ENCODE measurements at regions not wholly inside any gene's neighbourhood (a gene's known extent, or its start where the extent isn't known, plus 50 kb on each side); places are given as distances from the start of the nearest gene placed in this dataset.
A peak's percentile ranks its signal among the peaks of the same experiment; 100 is the strongest.

DNA sequence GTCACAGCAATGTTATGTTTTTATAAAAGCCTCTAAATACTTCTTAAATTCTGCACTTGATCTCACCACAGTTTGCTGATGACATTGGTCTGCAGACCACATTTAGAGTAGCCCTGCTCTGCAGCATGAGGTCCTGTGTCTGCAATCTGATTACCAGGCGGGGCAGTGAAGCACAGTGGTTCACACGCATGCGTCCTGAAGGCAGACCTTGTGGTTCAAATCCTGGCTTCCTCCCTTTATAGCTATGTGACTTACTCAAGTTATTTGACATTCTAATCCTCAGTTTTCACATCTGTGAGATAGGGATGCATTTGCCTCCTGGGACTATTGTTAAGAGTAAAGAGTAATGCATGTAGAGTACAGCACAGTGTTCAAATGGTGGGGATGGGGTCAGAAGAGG lies 50.3 kb downstream of the BMAL2 start:
- DNase-seq (ENCODE audit: low read depth): no peak

DNA sequence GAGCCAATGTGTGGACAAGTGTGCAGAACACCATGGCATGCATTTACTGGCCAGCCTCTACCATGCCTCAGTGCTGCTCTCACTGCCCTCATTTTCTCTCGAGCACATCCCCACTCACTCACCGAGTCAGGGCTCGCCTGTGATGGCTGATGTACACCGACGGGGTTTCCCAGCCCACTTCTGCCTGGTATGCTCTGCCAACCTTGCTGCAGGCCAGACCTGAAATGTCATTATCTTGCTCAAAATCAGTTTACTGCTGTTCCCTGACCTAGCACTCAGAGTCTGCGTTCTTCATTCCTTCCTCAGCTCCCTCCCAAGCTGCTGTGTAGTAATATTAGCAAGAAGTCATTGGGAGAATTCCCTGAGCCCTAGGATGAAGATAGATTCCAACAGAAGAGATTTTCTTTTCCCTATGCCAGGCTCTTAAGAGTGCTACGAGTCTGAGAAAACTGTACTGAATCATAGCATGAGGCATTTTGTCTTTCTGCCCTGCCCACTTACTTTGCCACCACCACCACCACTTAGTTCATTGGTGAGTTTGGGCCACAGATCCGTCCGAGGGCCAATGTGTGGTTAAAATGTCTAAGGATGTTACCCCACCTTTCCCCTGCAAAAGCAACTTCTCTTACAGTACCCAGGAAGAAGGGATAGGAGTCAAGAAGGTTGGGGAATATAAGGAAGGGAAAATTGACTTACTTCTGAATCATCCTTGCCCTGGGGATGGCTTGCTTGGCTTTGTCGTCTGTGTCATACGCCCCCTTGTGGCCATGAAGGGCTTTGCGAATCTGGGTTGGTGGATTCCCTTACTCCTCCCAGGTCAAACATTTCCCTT lies 51.0 kb downstream of the BMAL2 start:
- DNase-seq (ENCODE audit: low read depth): peak; percentile 85

DNA sequence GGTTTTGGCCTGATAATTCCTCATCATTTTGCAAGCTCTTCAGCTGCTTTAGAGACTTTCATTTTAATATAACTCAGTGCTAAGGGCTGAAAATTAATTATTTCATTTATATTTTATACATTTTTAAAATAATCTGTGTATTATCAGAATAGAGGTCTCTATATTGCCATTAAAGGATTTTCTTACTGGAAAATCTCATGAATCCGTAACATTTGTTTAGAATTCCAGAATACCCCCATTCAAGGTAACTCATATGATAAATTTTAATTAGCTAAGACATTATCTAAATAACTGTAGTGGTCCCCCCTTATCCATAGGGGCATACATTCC lies 51.6 kb downstream of the BMAL2 start:
- no peak for DNase-seq (ENCODE audit: low read depth)

DNA sequence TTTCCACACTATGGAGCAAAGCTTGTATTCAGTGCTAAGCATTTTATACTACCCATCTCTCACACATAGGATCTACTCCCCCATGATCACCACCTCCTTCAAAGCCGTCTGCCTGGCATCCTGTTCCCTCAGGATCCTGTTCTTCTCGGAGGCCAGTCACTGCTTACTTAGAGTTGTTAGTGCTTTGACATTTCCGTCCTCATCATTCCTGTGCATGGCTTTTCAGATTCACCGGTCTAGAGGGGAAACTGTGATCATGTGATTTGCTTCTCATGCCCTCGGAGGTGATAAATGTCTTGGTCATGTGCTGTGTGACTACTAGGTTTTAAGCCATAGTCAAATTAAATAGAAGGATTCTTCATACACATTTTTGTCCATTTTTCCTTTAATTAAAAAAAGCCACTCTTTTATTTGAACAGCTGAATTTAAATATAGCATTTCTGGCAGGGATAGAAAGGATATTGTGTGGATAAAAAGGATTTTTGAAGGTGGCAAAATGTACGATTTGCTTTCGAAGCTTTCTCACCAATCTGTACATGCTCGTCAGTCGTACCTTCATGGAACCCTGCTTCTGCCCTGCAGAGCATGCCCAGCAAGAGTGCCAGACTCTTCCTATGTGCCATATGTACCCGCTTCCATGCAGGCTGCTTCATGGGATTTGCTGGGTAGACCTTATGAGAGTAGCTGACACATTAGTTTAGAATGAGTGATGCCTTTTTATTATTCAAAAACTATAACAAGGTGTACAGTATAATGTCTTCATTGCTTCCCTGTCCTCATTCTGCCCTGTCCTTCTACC lies 53.3 kb downstream of the BMAL2 start:
- DNase-seq (ENCODE audit: low read depth): no peak

DNA sequence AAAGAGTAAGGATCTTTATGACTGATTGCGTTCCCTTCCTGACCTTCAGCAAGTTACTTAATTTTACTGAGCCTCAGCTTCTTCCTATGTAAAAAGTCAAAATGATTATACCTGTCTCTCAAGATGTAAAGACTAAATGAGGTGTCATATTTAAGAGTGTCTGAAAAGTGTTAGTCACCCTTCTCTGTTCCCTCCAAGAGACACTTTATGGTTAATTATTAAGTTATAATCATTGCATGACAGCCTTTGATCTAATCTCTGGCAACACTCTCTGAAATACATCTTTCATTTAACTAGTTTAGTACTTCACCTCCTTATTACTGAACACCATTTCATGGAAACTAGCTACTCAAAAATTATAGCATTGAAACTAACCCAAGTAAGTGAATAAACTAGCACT lies 54.8 kb downstream of the BMAL2 start:
- DNase-seq (ENCODE audit: low read depth): no peak

DNA sequence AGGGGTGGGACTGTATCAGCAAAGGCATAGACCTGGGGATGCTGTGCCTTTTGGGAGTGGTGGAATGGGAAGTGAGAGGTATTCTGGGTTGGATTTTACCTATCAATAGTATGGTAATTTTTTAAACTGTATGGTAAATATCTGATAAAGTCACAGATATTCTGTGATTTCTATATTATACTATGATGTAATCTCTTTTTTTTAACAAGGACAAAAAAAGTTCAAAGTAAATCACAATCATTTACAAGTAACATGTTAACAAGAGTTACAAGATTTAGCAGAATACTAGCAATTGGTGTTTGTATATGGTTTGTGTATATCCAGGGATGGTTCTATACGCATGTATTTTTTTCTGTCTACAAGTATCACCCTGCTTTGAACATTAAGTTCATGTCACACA lies 56.0 kb downstream of the BMAL2 start:
- no peak for DNase-seq (ENCODE audit: low read depth)

DNA sequence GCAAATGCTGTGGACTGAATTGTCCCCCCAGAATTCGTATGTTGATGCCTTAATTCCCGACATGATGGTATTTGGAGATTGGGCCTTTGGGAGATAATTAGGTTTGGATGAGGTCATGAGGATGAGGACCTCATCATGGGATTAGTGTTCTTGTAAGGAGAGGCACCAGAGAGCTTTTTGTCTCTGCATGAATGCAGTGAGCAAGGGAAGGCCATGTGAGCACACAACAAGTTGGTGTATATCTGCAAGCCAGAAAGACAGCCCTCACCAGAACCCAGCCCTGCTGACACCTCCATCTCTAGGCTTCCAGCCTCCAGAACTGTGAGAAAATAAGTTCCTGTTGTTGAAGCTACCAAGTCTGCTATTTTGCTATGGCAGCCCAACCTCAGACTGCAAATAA lies 51.9 kb upstream of the SMCO2 start:
- DNase-seq (ENCODE audit: low read depth): no peak

DNA sequence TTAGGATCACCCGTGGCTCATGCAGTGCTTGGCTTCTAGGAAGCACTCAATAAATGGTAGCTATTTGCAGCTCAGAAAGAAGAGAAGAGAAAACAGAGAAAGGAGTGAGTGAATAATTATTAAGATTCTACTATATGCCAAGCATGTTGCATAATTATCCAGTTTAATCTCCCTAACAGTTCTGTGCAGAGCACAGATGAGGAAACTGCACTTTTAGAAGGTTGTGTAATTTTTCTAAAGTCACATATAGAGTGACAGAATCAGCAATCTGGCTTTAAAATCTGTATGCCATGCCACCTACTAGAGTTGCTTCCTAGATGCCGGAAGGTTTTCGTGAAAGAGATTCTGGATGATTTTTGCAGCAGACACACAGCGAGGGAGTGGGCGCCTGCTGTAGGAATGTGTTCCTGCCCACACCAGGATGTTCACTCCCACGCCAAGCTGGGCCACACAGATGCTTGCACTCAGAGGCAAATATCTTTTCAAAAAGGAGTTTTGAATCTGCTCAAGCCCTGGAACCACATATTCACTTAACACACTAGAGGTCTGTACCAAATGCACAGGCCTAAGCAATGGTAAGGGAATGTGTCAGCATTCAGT lies 50.2 kb upstream of the SMCO2 start:
- no peak for DNase-seq (ENCODE audit: low read depth)
